GM23248 (cell line): ENCODE measurements at regions not wholly inside any gene's neighbourhood (a gene's known extent, or its start where the extent isn't known, plus 50 kb on each side); places are given as distances from the start of the nearest gene placed in this dataset.
A peak's percentile ranks its signal among the peaks of the same experiment; 100 is the strongest.
"Not testable (repeated sequence)": the region's sequence is repeated elsewhere in the genome, so short reads cannot be mapped to it uniquely, and the experiment has no call there.

Experiments
- DNase-seq: peaks from one replicate; pipeline ENCODE4 v3.0.0-alpha.2; 2015
- H2AFZ ChIP-seq: fragments of 200-600 bp; sonication (generic); 2 replicates; pipeline ENCODE4 v1.6.1; 2016; ENCODE audit warnings: antibody characterized with exemption
- H3F3A ChIP-seq: fragments of 200-600 bp; sonication (generic); 2 replicates; pipeline ENCODE4 v1.6.1; 2016; ENCODE audit warnings: mild to moderate bottlenecking, antibody characterized with exemption, mixed run types; ENCODE audit not compliant: insufficient read depth
- H3K27ac ChIP-seq: fragments of 200-600 bp; sonication (generic); 2 replicates; pipeline ENCODE4 v1.5.1; 2016; ENCODE audit warnings: mild to moderate bottlenecking
- H3K27me3 ChIP-seq: fragments of 200-600 bp; sonication (generic); replicated peaks from 2 replicates; pipeline ENCODE4 v1.6.1; 2016; ENCODE audit warnings: mild to moderate bottlenecking; ENCODE audit not compliant: insufficient read depth
- H3K36me3 ChIP-seq: fragments of 200-600 bp; sonication (generic); 2 replicates; pipeline ENCODE4 v1.6.1; 2016; ENCODE audit warnings: low read depth, mild to moderate bottlenecking
- H3K4me1 ChIP-seq: fragments of 200-600 bp; sonication (generic); 2 replicates; pipeline ENCODE4 v1.6.1; 2016; ENCODE audit warnings: mild to moderate bottlenecking; ENCODE audit not compliant: insufficient read depth
- H3K4me2 ChIP-seq: fragments of 200-600 bp; sonication (generic); one replicate; pipeline ENCODE4 v1.6.1; 2016; ENCODE audit warnings: mild to moderate bottlenecking; ENCODE audit not compliant: unreplicated experiment
- H3K4me3 ChIP-seq: fragments of 200-600 bp; sonication (generic); 2 replicates; pipeline ENCODE4 v1.5.1; 2016; ENCODE audit warnings: mild to moderate bottlenecking
- H3K79me2 ChIP-seq: fragments of 200-600 bp; sonication (generic); 2 replicates; pipeline ENCODE4 v1.6.1; 2016; ENCODE audit warnings: mild to moderate bottlenecking; ENCODE audit not compliant: insufficient read depth
- H3K9ac ChIP-seq: fragments of 200-600 bp; sonication (generic); 2 replicates; pipeline ENCODE4 v1.6.1; 2016; ENCODE audit warnings: mild to moderate bottlenecking
- H3K9me2 ChIP-seq: fragments of 200-600 bp; sonication (generic); 2 replicates; pipeline ENCODE4 v1.6.1; 2016; ENCODE audit warnings: mixed run types, mild to moderate bottlenecking, moderate library complexity; ENCODE audit not compliant: insufficient read depth
- H3K9me3 ChIP-seq: fragments of 200-600 bp; sonication (generic); one replicate; pipeline ENCODE4 v1.6.1; 2017; ENCODE audit warnings: low read depth
- H4K20me1 ChIP-seq: fragments of 200-600 bp; sonication (generic); 2 replicates; pipeline ENCODE4 v1.6.0; 2016; ENCODE audit not compliant: insufficient read depth
- EZH2 ChIP-seq: fragments of 200-600 bp; sonication (generic); IDR thresholded peaks from 2 replicates; pipeline ENCODE4 v1.6.1; 2018; ENCODE audit warnings: antibody characterized with exemption, mild to moderate bottlenecking; ENCODE audit not compliant: insufficient read depth, poor library complexity, severe bottlenecking
- EZH2phosphoT487 ChIP-seq: fragments of 200-600 bp; sonication (generic); IDR thresholded peaks from 2 replicates; pipeline ENCODE4 v1.6.1; 2018; ENCODE audit warnings: antibody characterized with exemption, moderate library complexity, mild to moderate bottlenecking, low read depth; ENCODE audit not compliant: insufficient read depth
- WGBS, 2 experiments: methylation state at CpG; one replicate each; pipeline ENCODE4 v1.1.6; 2015 to 2017; ENCODE audit warnings: low lambda C conversion rate in 2 of 2, low coverage in 1 of 2; ENCODE audit errors: missing lambda C conversion rate in 2 of 2; 5-methylcytosine and 5-hydroxymethylcytosine counted together
- in situ Hi-C: fragments of 300-500 bp; cut with MboI; formaldehyde crosslinking; loops from 2 replicates; pipeline ENCODE4 v1.15.0; 2020

DNA sequence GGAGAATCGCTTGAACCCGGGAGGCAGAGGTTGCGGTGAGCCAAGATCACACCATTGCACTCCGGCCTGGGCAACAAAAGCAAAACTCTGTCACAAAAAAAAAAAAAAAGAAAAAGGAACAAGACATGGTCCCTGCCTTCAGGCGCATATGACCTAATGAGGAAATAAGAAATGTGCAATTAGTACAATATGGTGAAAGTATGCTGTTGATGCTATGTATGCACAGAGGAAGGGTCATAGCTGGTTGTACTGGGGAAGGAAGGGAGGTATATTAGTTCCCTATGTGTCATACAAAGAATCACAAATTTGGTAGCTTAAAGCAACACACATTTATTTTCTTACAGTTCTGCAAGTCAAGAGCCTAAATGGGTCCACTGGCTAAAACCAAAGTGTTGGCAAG, 97.8 kb upstream of the MPP7 start:
- in situ Hi-C loops, result no loop called here
- Histone ChIP-seq H3K27me3 (peaks cover 14% of the 10 kb centered on the region), H3F3A (no peaks in the 10 kb centered on the region), H3K9me3 (no peaks in the 10 kb centered on the region), H3K4me2 (no peak overlapping the region), H3K79me2 (no peaks in the 10 kb centered on the region), H3K4me1 (no peaks in the 10 kb centered on the region), H3K9me2 (no peaks in the 10 kb centered on the region), H3K27ac (no peak overlapping the region), H2AFZ (no peak overlapping the region), H4K20me1 (no peaks in the 10 kb centered on the region), H3K4me3 (no peak overlapping the region), H3K9ac (no peak overlapping the region), H3K36me3 (no peaks in the 10 kb centered on the region)
- DNase-seq, result no peak
- 78 to 85% methylated on average over 5 of the region's 5 CpGs for WGBS, 2 experiments
- no peak for TF ChIP-seq EZH2
- no peak for TF ChIP-seq EZH2phosphoT487

DNA sequence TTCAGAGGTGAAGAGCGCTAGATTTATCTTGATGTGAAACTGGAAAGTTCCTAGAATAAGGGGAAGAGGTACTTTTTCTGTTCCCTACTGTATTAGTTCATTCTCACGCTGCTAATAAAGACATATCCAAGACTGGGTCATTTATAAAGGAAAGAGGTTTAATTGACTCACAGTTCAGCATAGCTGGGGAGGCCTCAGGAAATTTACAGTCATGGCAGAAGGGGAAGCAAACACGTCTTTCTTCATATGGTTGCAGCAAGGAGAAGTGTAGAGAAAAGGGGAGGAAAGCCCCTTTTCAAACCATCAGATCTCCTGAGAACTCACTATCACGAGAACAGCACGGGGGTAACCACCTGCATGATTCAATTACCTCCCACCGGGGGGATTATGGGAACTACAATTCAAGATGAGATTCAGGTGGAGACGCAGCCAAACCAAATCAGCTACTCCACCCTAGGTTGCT, 99.8 kb upstream of the MPP7 start:
- in situ Hi-C loops, DNase-seq, H3K9ac ChIP-seq, H3K4me3 ChIP-seq, H3K9me3 ChIP-seq, H4K20me1 ChIP-seq, H3K79me2 ChIP-seq, H3K9me2 ChIP-seq, H3K36me3 ChIP-seq, H3K4me1 ChIP-seq, H3K4me2 ChIP-seq, H2AFZ ChIP-seq, H3F3A ChIP-seq, H3K27ac ChIP-seq: not testable (repeated sequence)
- H3K27me3 ChIP-seq, result peaks cover 14% of the 10 kb centered on the region
- WGBS, 2 experiments, result 46 to 49% methylated on average over 7 of the region's 7 CpGs

DNA sequence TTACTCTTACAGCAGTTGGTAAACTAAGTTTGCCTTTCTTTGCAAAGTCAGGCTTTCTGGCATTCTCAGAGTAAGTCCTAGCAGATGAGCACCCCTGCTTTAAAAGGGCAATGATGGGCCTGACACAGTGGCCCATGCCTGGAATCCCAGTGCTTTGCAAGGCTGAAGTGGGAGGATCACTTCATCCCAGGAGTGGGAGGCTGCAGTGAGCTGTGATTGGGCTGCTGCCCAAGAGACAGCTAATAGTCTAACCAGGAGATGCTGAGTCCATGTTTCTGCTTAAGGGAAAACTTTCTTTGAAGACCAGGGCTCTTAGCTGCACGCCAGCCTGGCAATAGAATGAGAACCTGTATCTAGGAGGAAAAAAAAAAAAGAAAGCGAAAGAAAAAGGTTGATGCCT, 100.2 kb upstream of the MPP7 start:
- Histone ChIP-seq H2AFZ (no peak overlapping the region), H3F3A (no peaks in the 10 kb centered on the region), H3K27ac (no peak overlapping the region), H3K79me2 (no peaks in the 10 kb centered on the region), H4K20me1 (no peaks in the 10 kb centered on the region), H3K27me3 (peaks cover 14% of the 10 kb centered on the region), H3K36me3 (no peaks in the 10 kb centered on the region), H3K4me1 (no peaks in the 10 kb centered on the region), H3K9ac (no peak overlapping the region), H3K9me2 (no peaks in the 10 kb centered on the region), H3K4me2 (no peak overlapping the region), H3K4me3 (no peak overlapping the region), H3K9me3 (no peaks in the 10 kb centered on the region)
- TF ChIP-seq EZH2, result no peak
- TF ChIP-seq EZH2phosphoT487, result no peak
- WGBS, 2 experiments, result 33 to 51% methylated on average over 2 of the region's 2 CpGs
- in situ Hi-C loops, result no loop called here
- peak; percentile 43 for DNase-seq

DNA sequence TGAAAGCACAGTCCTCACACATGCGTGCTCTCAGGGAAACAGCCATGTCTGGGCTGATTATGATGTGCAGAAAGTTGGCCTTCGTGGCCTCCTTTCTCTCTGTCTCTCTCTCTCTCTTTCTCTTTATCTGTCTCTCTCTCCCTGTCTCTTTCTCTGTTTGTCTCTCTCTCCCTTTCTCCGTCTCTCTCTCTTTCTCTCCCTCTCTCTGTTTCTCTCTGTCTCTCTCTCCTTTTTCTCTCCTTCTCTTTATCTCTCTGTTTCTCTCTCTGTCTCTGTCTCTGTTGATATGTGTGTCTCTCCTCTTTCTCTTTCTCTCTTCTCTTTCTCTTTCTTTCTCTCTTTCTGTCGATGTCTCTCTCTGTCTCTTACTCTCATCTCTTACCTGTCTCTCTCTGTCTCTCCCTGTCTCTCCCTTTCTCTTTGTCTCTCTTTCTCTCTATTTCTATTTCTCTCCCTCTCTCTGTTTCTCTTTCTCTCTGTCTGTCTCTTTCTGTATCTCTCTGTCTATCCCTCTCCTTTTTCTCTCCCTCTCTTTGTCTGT, 105.4 kb upstream of the MPP7 start:
- TF ChIP-seq EZH2, result no peak
- TF ChIP-seq EZH2phosphoT487, result no peak

More for the DNA sequence above, 105.4 kb upstream of the MPP7 start:
- DNase-seq, result no peak
- no peaks in the 10 kb centered on the region for H4K20me1 ChIP-seq
- in situ Hi-C loops, result no loop called here
- H3K9me2 ChIP-seq, result no peaks in the 10 kb centered on the region
- WGBS, 2 experiments, result 52 to 53% methylated on average over 4 of the region's 4 CpGs
- peaks cover 12% of the 10 kb centered on the region; the same call in 1 of the 2 replicates for H3K27me3 ChIP-seq
- no peak overlapping the region for H3K4me2 ChIP-seq
- H3K27ac ChIP-seq, result no peak overlapping the region
- H3K4me1 ChIP-seq, result no peaks in the 10 kb centered on the region
- no peaks in the 10 kb centered on the region for H3K79me2 ChIP-seq
- no peaks in the 10 kb centered on the region for H3K36me3 ChIP-seq
- no peaks in the 10 kb centered on the region for H3K9me3 ChIP-seq
- no peak overlapping the region for H3K4me3 ChIP-seq
- no peaks in the 10 kb centered on the region for H3F3A ChIP-seq
- no peak overlapping the region for H3K9ac ChIP-seq
- H2AFZ ChIP-seq, result no peak overlapping the region
